ENCODE measurements at regions not wholly inside any gene's neighbourhood (a gene's known extent, or its start where the extent isn't known, plus 50 kb on each side); places are given as distances from the start of the nearest gene placed in this dataset.
"Not testable (repeated sequence)": the region's sequence is repeated elsewhere in the genome, so short reads cannot be mapped to it uniquely, and the experiment has no call there.

DNA sequence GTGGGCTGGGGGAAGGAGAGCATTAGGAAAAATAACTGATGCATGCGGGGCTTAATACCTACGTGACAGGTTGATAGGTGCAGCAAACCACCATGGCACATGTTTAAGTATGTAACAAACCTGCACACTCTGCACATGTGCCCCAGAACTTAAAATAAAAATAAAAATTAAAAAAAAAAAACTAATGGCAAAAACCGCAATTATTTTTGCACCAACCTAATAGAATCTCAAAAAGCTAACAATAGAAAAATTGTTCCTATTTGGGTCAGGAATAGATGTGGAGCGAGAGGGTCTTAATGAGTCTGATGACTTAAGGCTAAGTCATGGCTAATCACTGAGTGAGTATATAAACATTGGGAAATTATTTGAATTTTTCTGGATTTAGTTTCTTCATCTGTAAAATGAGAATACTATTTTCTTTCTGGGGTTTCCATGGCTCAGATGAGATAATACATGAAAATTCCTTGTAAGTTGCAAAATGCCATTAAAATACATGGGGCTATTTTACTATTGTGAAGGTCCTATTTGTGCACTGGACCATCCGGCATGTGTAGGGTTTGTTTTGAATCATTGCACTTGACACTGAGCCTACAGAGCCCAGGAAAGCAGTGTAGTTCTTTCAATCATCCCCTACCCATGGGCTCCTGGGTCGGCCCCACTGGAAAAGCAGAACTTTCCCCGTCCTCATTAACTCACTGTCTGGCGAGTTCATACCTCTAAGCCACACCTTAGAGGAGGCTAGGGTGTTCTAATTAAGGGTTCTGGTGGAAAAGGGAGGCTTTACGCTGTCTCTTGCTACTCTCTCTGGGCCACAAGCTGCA lies 164.1 kb upstream of the NTF3 start:
- Mint-ChIP-seq H3K36me3 (ENCODE audit: low read depth) (no peaks in the 10 kb centered on the region), H3K4me1 (ENCODE audit: low read depth) (no peaks in the 10 kb centered on the region), H3K9me3 (peaks cover 4% of the 10 kb centered on the region), H3K27me3 (peaks cover 3% of the 10 kb centered on the region), H3K4me3 (no peak overlapping the region), H3K27ac (no peak overlapping the region)

- Mint-ChIP-seq H3K9me3 (peaks cover 4% of the 10 kb centered on the region), H3K27ac (no peak overlapping the region), H3K4me1 (ENCODE audit: low read depth) (no peaks in the 10 kb centered on the region), H3K36me3 (ENCODE audit: low read depth) (no peaks in the 10 kb centered on the region), H3K4me3 (no peak overlapping the region), H3K27me3 (peaks cover 3% of the 10 kb centered on the region)
These were observed 163.3 kb upstream of the NTF3 start for GRCh38 chr12:5268424-5269210.

GRCh38 chr12:5269846-5270245 lies 162.1 kb upstream of the NTF3 start:
- H3K27ac Mint-ChIP-seq = no peak overlapping the region
- H3K4me1 Mint-ChIP-seq (ENCODE audit: low read depth) = no peaks in the 10 kb centered on the region
- no peaks in the 10 kb centered on the region for H3K36me3 Mint-ChIP-seq (ENCODE audit: low read depth)
- no peaks in the 10 kb centered on the region for H3K27me3 Mint-ChIP-seq
- H3K4me3 Mint-ChIP-seq = no peak overlapping the region
- peaks cover 4% of the 10 kb centered on the region for H3K9me3 Mint-ChIP-seq

GRCh38 chr12:5272018-5272785 lies 159.7 kb upstream of the NTF3 start:
- H3K36me3 Mint-ChIP-seq (ENCODE audit: low read depth) = no peaks in the 10 kb centered on the region
- no peaks in the 10 kb centered on the region for H3K9me3 Mint-ChIP-seq
- H3K27ac Mint-ChIP-seq = no peak overlapping the region
- no peaks in the 10 kb centered on the region for H3K27me3 Mint-ChIP-seq
- H3K4me1 Mint-ChIP-seq (ENCODE audit: low read depth) = no peaks in the 10 kb centered on the region
- no peak overlapping the region for H3K4me3 Mint-ChIP-seq

GRCh38 chr12:5273709-5274108 lies 158.2 kb upstream of the NTF3 start:
- no peak overlapping the region for H3K27ac Mint-ChIP-seq
- H3K4me1 Mint-ChIP-seq (ENCODE audit: low read depth) = no peaks in the 10 kb centered on the region
- no peak overlapping the region for H3K4me3 Mint-ChIP-seq

DNA sequence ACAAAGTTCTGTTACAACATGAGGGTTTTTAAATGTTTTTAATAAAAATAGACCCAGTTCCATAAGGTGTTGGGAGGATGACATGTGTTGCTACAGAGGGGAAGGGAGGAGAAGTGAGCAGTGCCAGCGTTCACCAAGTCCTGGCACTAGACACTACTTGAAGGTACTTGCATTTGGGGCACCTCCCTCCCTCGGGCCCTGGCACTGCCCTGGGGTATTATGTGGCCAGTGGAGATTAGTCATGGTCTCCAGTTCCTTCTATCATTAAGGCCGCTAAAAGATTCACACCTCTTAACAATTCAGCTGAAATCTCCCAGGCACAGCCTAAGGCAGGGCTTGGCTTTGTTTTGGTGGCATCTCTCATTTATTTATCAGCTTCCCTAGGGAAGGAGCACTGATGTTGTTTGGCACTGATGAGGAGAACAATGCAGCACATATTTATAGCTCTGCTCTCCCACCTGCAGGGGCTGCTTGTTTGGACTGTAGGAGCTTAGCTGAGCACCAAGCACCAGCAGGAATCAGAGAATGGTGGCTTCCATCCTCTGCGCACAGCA lies 155.5 kb upstream of the NTF3 start:
- Mint-ChIP-seq H3K27me3 (no peaks in the 10 kb centered on the region), H3K4me3 (no peak overlapping the region), H3K27ac (no peak overlapping the region), H3K36me3 (ENCODE audit: low read depth) (no peaks in the 10 kb centered on the region), H3K9me3 (no peaks in the 10 kb centered on the region), H3K4me1 (ENCODE audit: low read depth) (no peaks in the 10 kb centered on the region)

More at GRCh38 chr12:5273709-5274108, 158.2 kb upstream of the NTF3 start:
- H3K9me3 Mint-ChIP-seq = no peaks in the 10 kb centered on the region
- H3K36me3 Mint-ChIP-seq (ENCODE audit: low read depth) = no peaks in the 10 kb centered on the region
- no peaks in the 10 kb centered on the region for H3K27me3 Mint-ChIP-seq

DNA sequence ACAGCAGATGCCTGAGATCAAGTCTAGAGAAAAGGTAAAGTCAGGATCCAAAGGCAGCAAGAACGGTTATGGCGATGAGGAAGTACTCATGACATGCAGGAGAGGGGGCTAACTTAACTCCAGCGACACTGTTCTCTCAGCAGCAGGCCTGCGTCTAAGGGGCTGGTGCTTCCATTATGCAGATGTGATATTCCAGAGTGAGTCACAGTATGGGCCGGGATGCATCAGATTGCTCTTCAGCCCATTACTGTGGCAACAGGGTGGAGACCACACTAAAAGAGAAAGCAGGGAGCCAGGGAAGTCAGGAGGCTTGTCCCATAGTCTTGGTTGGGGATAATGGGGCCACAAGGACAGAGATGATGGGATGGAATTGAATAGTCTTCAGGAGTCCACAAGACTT lies 151.8 kb upstream of the NTF3 start:
- Mint-ChIP-seq H3K4me3 (no peak overlapping the region), H3K36me3 (ENCODE audit: low read depth) (no peaks in the 10 kb centered on the region), H3K9me3 (no peaks in the 10 kb centered on the region), H3K4me1 (ENCODE audit: low read depth) (no peaks in the 10 kb centered on the region), H3K27ac (no peak overlapping the region), H3K27me3 (peaks cover 3% of the 10 kb centered on the region)

- H3K4me1 Mint-ChIP-seq (ENCODE audit: low read depth); H3K27ac Mint-ChIP-seq; H3K9me3 Mint-ChIP-seq; H3K36me3 Mint-ChIP-seq (ENCODE audit: low read depth); H3K4me3 Mint-ChIP-seq: not testable (repeated sequence)
- H3K27me3 Mint-ChIP-seq = peaks cover 10% of the 10 kb centered on the region
These were observed 141.5 kb upstream of the NTF3 start for GRCh38 chr12:5290368-5290767.

DNA sequence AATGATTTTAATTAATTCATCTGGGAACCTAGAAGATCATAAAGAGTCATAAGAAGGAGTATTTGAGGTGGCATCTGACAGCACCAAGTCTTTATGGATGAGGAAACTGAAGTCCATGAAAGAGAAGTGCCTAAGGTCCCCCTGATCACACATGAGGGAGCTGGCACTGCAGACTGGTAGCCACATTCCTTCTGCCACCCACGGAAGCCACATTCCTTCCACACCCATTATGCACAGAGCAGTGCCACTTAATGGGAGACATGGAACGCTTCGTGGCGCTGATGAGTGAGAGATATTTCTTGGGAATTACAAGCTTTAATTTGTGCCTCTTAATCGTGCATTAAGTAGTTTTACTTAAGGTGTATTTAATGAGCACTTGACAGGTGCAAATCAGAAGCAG lies 139.3 kb upstream of the NTF3 start:
- H3K27ac Mint-ChIP-seq = no peak overlapping the region

GRCh38 chr12:5293773-5294172 lies 138.1 kb upstream of the NTF3 start:
- Mint-ChIP-seq H3K36me3 (ENCODE audit: low read depth) (no peaks in the 10 kb centered on the region), H3K27me3 (peaks cover 10% of the 10 kb centered on the region), H3K27ac (no peak overlapping the region), H3K9me3 (no peaks in the 10 kb centered on the region), H3K4me1 (ENCODE audit: low read depth) (no peaks in the 10 kb centered on the region), H3K4me3 (no peak overlapping the region)

More for the DNA sequence above, 139.3 kb upstream of the NTF3 start:
- Mint-ChIP-seq H3K9me3 (no peaks in the 10 kb centered on the region), H3K4me1 (ENCODE audit: low read depth) (no peaks in the 10 kb centered on the region), H3K4me3 (no peak overlapping the region), H3K36me3 (ENCODE audit: low read depth) (no peaks in the 10 kb centered on the region), H3K27me3 (peaks cover 10% of the 10 kb centered on the region)

DNA sequence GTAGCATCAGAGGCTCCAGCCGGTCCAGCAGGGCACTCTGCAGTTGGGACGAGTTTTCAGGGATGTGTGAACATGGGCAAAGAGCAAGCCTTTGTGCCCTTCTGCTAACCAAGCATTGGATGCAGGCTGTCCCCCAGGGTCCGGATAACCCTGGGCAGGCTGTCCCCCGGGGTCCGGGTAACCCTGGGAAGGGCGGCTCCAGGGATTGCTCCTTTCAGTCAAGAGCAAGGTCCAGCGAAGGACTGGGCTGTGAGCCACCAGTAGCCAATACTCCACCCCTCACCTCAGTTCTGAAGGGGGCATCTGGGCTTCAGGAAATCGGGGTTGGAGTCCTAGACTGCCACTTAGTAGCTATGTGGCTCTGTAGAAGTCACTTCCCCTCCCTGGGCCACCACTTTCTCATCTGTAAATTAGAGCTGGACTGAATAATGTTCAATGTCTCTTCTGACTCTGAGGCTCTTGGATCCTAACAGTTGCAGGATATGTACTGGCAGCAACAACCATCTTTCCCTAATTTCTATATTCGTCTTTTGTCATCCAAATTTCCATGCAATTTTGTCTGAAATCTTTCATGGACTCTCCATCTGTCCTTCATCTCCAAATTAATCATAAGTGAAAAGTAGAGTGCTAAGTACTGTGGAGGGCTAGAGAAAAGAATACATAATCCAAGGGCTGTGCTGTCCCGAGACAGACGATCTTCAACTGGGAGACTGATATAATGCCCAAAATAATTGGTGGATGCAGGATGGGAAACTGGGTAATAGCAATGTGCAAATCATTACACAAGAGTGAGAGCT lies 137.4 kb upstream of the NTF3 start:
- no peak overlapping the region for H3K4me3 Mint-ChIP-seq
- H3K36me3 Mint-ChIP-seq (ENCODE audit: low read depth) = no peaks in the 10 kb centered on the region
- H3K27ac Mint-ChIP-seq = no peak overlapping the region
- H3K4me1 Mint-ChIP-seq (ENCODE audit: low read depth) = no peaks in the 10 kb centered on the region
- no peaks in the 10 kb centered on the region for H3K9me3 Mint-ChIP-seq
- H3K27me3 Mint-ChIP-seq = peaks cover 10% of the 10 kb centered on the region

- Mint-ChIP-seq H3K4me1 (ENCODE audit: low read depth) (no peaks in the 10 kb centered on the region), H3K4me3 (no peak overlapping the region), H3K27me3 (peaks cover 14% of the 10 kb centered on the region), H3K9me3 (no peaks in the 10 kb centered on the region), H3K27ac (no peak overlapping the region), H3K36me3 (ENCODE audit: low read depth) (no peaks in the 10 kb centered on the region)
These were observed 136.8 kb upstream of the NTF3 start for GRCh38 chr12:5295151-5295550.

DNA sequence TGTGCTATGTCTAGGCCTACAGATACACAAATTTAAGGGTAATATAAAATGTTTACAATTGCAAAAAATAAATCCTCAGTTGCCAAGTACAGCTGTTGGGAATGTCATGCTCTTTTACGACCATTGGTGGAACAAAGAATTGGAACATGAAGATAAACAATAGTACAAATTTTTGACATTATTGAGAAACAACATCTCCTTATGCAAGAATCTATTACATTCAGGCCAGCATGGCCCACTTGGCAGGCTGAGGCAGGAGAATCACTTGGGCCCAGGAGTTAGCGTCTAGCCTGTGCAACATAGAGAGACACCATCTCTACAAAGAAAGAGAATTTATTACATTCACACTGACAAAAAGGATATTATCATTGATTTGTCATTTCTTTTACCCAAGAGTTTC lies 135.9 kb upstream of the NTF3 start:
- Mint-ChIP-seq H3K4me1 (ENCODE audit: low read depth) (no peaks in the 10 kb centered on the region), H3K4me3 (no peak overlapping the region), H3K27me3 (peaks cover 15% of the 10 kb centered on the region), H3K36me3 (ENCODE audit: low read depth) (no peaks in the 10 kb centered on the region), H3K27ac (no peak overlapping the region), H3K9me3 (no peaks in the 10 kb centered on the region)

GRCh38 chr12:5301539-5301938 lies 130.4 kb upstream of the NTF3 start:
- Mint-ChIP-seq H3K9me3 (no peaks in the 10 kb centered on the region), H3K36me3 (ENCODE audit: low read depth) (no peaks in the 10 kb centered on the region), H3K4me3 (no peak overlapping the region), H3K4me1 (ENCODE audit: low read depth) (no peaks in the 10 kb centered on the region), H3K27ac (no peak overlapping the region), H3K27me3 (peaks cover 14% of the 10 kb centered on the region)
